ENCODE measurements at regions not wholly inside any gene's neighbourhood (a gene's known extent, or its start where the extent isn't known, plus 50 kb on each side); places are given as distances from the start of the nearest gene placed in this dataset.

GRCh38 chr7:46107610-46108217 is 186.6 kb upstream of the IGFBP3 start:
- TF ChIP-seq POLR2AphosphoS5 (IDR thresholded peaks at IDR 0.05; ENCODE audit: borderline replicate concordance, low read depth, low read length) = no peak
- no peak for TF ChIP-seq EZH2 (IDR thresholded peaks at IDR 0.05)

Measured in SK-N-MC (cell line).